Trophoblast cell (in vitro differentiated cells and primary cell): ENCODE measurements at regions not wholly inside any gene's neighbourhood (a gene's known extent, or its start where the extent isn't known, plus 50 kb on each side); places are given as distances from the start of the nearest gene placed in this dataset.

ENCODE experiments used
- DNase-seq, 2 donors: peaks; one replicate each; pipeline ENCODE4 v3.0.0-alpha.2; 2016
- H2AFZ ChIP-seq: 2 replicates; pipeline ENCODE4 v1.6.1; 2013; ENCODE audit warnings: low read length, moderate library complexity, mild to moderate bottlenecking; ENCODE audit not compliant: insufficient read depth, poor library complexity
- H2AK5ac ChIP-seq: 2 replicates; pipeline ENCODE4 v1.6.1; 2013; ENCODE audit warnings: mild to moderate bottlenecking, low read length
- H2BK120ac ChIP-seq: 2 replicates; pipeline ENCODE4 v1.6.1; 2013; ENCODE audit warnings: low read length, mild to moderate bottlenecking, moderate library complexity; ENCODE audit not compliant: insufficient read depth, poor library complexity
- H2BK12ac ChIP-seq: 2 replicates; pipeline ENCODE4 v1.6.1; 2013; ENCODE audit warnings: mild to moderate bottlenecking, low read length, moderate library complexity
- H2BK5ac ChIP-seq: 2 replicates; pipeline ENCODE4 v1.6.1; 2013; ENCODE audit warnings: low read length, low read depth, moderate library complexity, mild to moderate bottlenecking; ENCODE audit not compliant: poor library complexity
- H3K14ac ChIP-seq: 2 replicates; pipeline ENCODE4 v1.6.1; 2013; ENCODE audit warnings: mild to moderate bottlenecking, low read length
- H3K18ac ChIP-seq: 2 replicates; pipeline ENCODE4 v1.6.1; 2013; ENCODE audit warnings: mild to moderate bottlenecking, low read length
- H3K23ac ChIP-seq: 2 replicates; pipeline ENCODE4 v1.6.1; 2013; ENCODE audit warnings: low read length
- H3K27ac ChIP-seq: 2 replicates; pipeline ENCODE4 v1.5.1; 2013; ENCODE audit warnings: low read depth, mild to moderate bottlenecking, inconsistent platforms, low read length, moderate library complexity
- H3K27me3 ChIP-seq: 2 replicates; pipeline ENCODE4 v1.6.1; 2013; ENCODE audit warnings: inconsistent platforms, mild to moderate bottlenecking, low read length, moderate library complexity; ENCODE audit not compliant: insufficient read depth
- H3K36me3 ChIP-seq, 2 experiments: 1 replicate in 1 of 2; 2 replicates in 1 of 2; pipeline ENCODE4 v1.6.1; 2013; ENCODE audit warnings: low read length in 2 of 2, mild to moderate bottlenecking in 2 of 2, moderate library complexity in 1 of 2; ENCODE audit not compliant: insufficient read depth in 2 of 2, control insufficient read depth in 1 of 2
- H3K4ac ChIP-seq: 2 replicates; pipeline ENCODE4 v1.6.1; 2013; ENCODE audit warnings: low read depth, mild to moderate bottlenecking, low read length, moderate library complexity
- H3K4me1 ChIP-seq, 2 experiments: 1 replicate in 1 of 2; 2 replicates in 1 of 2; pipeline ENCODE4 v1.6.1; 2013; ENCODE audit warnings: low read length in 2 of 2, mild to moderate bottlenecking in 2 of 2, moderate library complexity in 1 of 2; ENCODE audit not compliant: insufficient read depth in 2 of 2, control insufficient read depth in 1 of 2
- H3K4me2 ChIP-seq: 2 replicates; pipeline ENCODE4 v1.6.1; 2013; ENCODE audit warnings: inconsistent platforms, mild to moderate bottlenecking, low read length, moderate library complexity
- H3K4me3 ChIP-seq: 2 replicates; pipeline ENCODE4 v1.5.1; 2013; ENCODE audit warnings: mild to moderate bottlenecking, low read depth, low read length, inconsistent platforms
- H3K79me1 ChIP-seq: one replicate; pipeline ENCODE4 v1.6.1; 2013; ENCODE audit warnings: low read length
- H3K79me2 ChIP-seq: 2 replicates; pipeline ENCODE4 v1.6.1; 2013; ENCODE audit warnings: low read length, mild to moderate bottlenecking; ENCODE audit not compliant: control insufficient read depth, insufficient read depth, poor library complexity
- H3K9ac ChIP-seq: 2 replicates; pipeline ENCODE4 v1.6.1; 2013; ENCODE audit warnings: mild to moderate bottlenecking, low read length
- H3K9me3 ChIP-seq: 2 replicates; pipeline ENCODE4 v1.6.1; 2013; ENCODE audit warnings: low read depth, mild to moderate bottlenecking, control low read depth, inconsistent platforms, low read length; ENCODE audit not compliant: insufficient read depth
- H4K12ac ChIP-seq: 2 replicates; pipeline ENCODE4 v1.6.1; 2013; ENCODE audit warnings: low read depth, mild to moderate bottlenecking, low read length, moderate library complexity
- H4K8ac ChIP-seq: 2 replicates; pipeline ENCODE4 v1.6.1; 2013; ENCODE audit warnings: low read depth, mild to moderate bottlenecking, low read length, moderate library complexity
- H4K91ac ChIP-seq: one replicate; pipeline ENCODE4 v1.6.1; 2013; ENCODE audit warnings: low read depth, mild to moderate bottlenecking, low read length, moderate library complexity
- WGBS: extraction: QIAGEN DNeasy Blood & Tissue Kit; methylation state at CpG from one replicate; pipeline ENCODE4 v1.1.7; 2013; ENCODE audit warnings: missing lambda C conversion rate; ENCODE audit not compliant: insufficient read length, insufficient coverage; ENCODE audit errors: extremely low coverage; 5-methylcytosine and 5-hydroxymethylcytosine counted together

DNA sequence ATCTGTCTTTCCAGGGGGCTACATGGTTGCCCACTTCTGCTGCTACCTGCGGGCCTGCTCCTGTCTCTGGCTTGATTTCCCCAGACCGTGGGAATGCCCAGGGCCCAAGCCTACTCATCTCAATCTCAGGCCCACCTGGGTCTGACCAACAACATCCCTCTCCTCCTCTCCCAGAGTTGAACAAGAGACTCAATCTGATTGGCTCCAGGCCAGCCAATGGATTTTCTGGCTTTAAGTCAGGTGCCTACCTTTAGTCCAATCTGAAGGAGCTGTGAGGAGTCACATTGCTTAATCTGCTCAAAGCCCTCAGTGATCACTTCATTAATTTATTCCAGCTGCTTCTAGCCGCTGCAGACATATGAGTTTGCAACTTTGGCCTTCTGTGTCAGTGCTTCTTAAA lies 162.4 kb upstream of the KCNG1 start:
- Histone ChIP-seq H2BK120ac (no peak overlapping the region), H3K27ac (no peak overlapping the region), H4K8ac (no peak overlapping the region), H3K14ac (no peak overlapping the region), H3K9ac (no peak overlapping the region), H3K4ac (no peak overlapping the region), H2AK5ac (no peak overlapping the region), H3K79me1 (no peaks in the 10 kb centered on the region), H2BK12ac (no peak overlapping the region), H4K91ac (no peak overlapping the region), H3K4me2 (no peak overlapping the region), H3K4me3 (no peak overlapping the region), H3K27me3 (no peaks in the 10 kb centered on the region), H3K79me2 (no peaks in the 10 kb centered on the region), H3K18ac (no peak overlapping the region), H2AFZ (no peak overlapping the region), H3K36me3 (no peaks in the 10 kb centered on the region), H3K4me1 (peaks cover 0 to 2% of the 10 kb centered on the region in 2 experiments), H3K9me3 (peaks cover 1% of the 10 kb centered on the region), H3K23ac (no peak overlapping the region), H2BK5ac (no peak overlapping the region), H4K12ac (no peak overlapping the region)
- no CpG with 5 or more reads among the region's 3 CpGs for WGBS
- no peak for DNase-seq

DNA sequence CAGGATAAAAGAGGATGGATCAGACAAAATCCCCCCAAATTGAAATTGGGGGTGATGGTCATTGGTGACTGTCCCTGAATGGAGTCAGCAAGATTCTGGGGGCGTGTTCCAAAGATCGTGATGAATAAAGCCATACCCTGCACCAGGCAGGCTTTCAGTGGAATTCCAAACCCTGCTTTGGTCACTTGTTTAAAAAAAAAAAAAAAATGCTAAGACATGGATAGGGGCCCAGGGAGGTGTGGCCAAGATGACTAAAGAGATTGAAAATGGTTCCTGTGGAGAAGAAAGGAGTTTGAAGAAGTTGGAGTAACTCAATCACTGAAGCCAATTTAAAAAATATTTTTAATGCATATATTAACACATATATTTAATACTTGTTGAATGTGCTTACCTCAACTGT lies 161.4 kb upstream of the KCNG1 start:
- no CpG with 5 or more reads among the region's 2 CpGs for WGBS
- H3K23ac ChIP-seq, result no peak overlapping the region

DNA sequence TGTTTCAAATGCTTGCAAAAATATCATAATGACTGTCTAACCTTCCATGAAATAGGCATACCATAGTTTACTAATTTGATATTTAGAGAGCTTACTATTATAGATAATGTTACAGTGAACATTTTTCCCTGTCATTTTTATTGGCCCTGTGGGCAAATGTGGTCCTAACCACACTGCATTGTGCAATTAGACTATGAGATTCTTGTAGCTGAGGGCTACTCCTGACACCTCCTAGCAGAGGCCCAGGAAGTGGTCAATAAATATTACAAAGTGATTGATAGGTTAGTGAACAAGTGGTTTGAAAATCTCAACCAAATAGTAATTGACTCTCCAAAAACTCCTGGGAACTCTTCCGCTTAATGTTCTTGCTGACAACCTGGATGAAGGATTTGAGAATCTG lies 160.5 kb upstream of the KCNG1 start:
- Histone ChIP-seq H3K4me3 (no peak overlapping the region), H3K27me3 (no peaks in the 10 kb centered on the region), H4K8ac (no peak overlapping the region), H2BK5ac (no peak overlapping the region), H2AFZ (no peak overlapping the region), H4K12ac (no peak overlapping the region), H3K27ac (no peak overlapping the region), H2AK5ac (no peak overlapping the region), H3K23ac (no peak overlapping the region), H3K79me1 (no peaks in the 10 kb centered on the region), H3K36me3 (no peaks in the 10 kb centered on the region), H3K14ac (no peak overlapping the region), H3K4me1 (no peaks in the 10 kb centered on the region), H2BK12ac (no peak overlapping the region), H3K9ac (no peak overlapping the region), H3K9me3 (no peaks in the 10 kb centered on the region), H3K4me2 (no peak overlapping the region), H4K91ac (no peak overlapping the region), H3K79me2 (no peaks in the 10 kb centered on the region), H3K18ac (no peak overlapping the region), H2BK120ac (no peak overlapping the region), H3K4ac (no peak overlapping the region)
- no peak for DNase-seq
- no CpG with 5 or more reads among the region's 1 CpG for WGBS

More for the DNA sequence above, 161.4 kb upstream of the KCNG1 start:
- Histone ChIP-seq H3K18ac (no peak overlapping the region), H3K4me1 (no peaks in the 10 kb centered on the region), H3K9me3 (peaks cover 1% of the 10 kb centered on the region), H4K12ac (no peak overlapping the region), H3K9ac (no peak overlapping the region), H3K4me2 (no peak overlapping the region), H2BK120ac (no peak overlapping the region), H4K91ac (no peak overlapping the region), H3K14ac (no peak overlapping the region), H3K4me3 (no peak overlapping the region), H3K79me1 (no peaks in the 10 kb centered on the region), H2BK12ac (no peak overlapping the region), H3K79me2 (no peaks in the 10 kb centered on the region), H2AK5ac (no peak overlapping the region), H4K8ac (no peak overlapping the region), H3K4ac (no peak overlapping the region), H2AFZ (no peak overlapping the region), H2BK5ac (no peak overlapping the region), H3K27ac (no peak overlapping the region), H3K36me3 (no peaks in the 10 kb centered on the region), H3K27me3 (no peaks in the 10 kb centered on the region)
- DNase-seq, result peak; percentile 11 to 34

DNA sequence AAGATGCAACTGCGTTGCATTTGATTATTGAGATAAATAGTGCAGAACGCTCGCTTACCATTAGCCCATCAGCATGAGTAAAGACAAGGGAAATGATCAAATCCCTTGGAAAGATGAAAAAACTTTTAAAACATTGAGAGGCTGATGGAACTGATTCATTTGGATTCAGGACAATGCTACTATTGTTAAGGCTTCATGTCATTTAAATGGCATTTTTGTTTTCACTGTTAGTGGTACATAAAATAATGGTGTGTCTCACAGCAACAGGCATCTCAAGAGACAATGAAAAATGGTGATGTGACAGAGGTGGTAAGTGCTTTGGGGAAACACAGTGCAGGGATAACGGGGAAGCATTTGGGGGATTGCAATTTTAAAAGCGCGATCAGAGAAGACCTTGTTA lies 159.7 kb upstream of the KCNG1 start:
- H3K9me3 ChIP-seq, result no peaks in the 10 kb centered on the region
- H3K79me1 ChIP-seq, result peaks cover 3% of the 10 kb centered on the region
- H3K4ac ChIP-seq, result no peak overlapping the region
- no peak overlapping the region for H3K27ac ChIP-seq
- no peak overlapping the region for H2AFZ ChIP-seq
- WGBS, result no CpG with 5 or more reads among the region's 6 CpGs
- no peak overlapping the region for H3K14ac ChIP-seq
- H4K12ac ChIP-seq, result no peak overlapping the region
- no peak overlapping the region for H4K91ac ChIP-seq
- H3K36me3 ChIP-seq, result no peaks in the 10 kb centered on the region
- H3K79me2 ChIP-seq, result no peaks in the 10 kb centered on the region
- no peak overlapping the region for H2BK120ac ChIP-seq
- no peak overlapping the region for H3K23ac ChIP-seq
- no peak overlapping the region for H4K8ac ChIP-seq
- no peak overlapping the region for H3K4me2 ChIP-seq
- no peak overlapping the region for H3K18ac ChIP-seq
- H2BK5ac ChIP-seq, result no peak overlapping the region
- no peak for DNase-seq
- no peaks in the 10 kb centered on the region for H3K4me1 ChIP-seq
- no peak overlapping the region for H2BK12ac ChIP-seq
- no peak overlapping the region for H2AK5ac ChIP-seq
- no peak overlapping the region for H3K9ac ChIP-seq
- no peaks in the 10 kb centered on the region for H3K27me3 ChIP-seq
- H3K4me3 ChIP-seq, result no peak overlapping the region
